Activated CD8-positive, alpha-beta memory T cell treated with anti-CD3 and anti-CD28 coated beads, Interleukin-2, amount 50 U/mL, for 1 hour (primary cell): ENCODE measurements at regions not wholly inside any gene's neighbourhood (a gene's known extent, or its start where the extent isn't known, plus 50 kb on each side); places are given as distances from the start of the nearest gene placed in this dataset.
"Not testable (repeated sequence)": the region's sequence is repeated elsewhere in the genome, so short reads cannot be mapped to it uniquely, and the experiment has no call there.

ENCODE experiments used
- DNase-seq: peaks from one replicate; pipeline ENCODE4 v3.0.0-alpha.2; 2020; ENCODE audit errors: extremely low read depth

DNA sequence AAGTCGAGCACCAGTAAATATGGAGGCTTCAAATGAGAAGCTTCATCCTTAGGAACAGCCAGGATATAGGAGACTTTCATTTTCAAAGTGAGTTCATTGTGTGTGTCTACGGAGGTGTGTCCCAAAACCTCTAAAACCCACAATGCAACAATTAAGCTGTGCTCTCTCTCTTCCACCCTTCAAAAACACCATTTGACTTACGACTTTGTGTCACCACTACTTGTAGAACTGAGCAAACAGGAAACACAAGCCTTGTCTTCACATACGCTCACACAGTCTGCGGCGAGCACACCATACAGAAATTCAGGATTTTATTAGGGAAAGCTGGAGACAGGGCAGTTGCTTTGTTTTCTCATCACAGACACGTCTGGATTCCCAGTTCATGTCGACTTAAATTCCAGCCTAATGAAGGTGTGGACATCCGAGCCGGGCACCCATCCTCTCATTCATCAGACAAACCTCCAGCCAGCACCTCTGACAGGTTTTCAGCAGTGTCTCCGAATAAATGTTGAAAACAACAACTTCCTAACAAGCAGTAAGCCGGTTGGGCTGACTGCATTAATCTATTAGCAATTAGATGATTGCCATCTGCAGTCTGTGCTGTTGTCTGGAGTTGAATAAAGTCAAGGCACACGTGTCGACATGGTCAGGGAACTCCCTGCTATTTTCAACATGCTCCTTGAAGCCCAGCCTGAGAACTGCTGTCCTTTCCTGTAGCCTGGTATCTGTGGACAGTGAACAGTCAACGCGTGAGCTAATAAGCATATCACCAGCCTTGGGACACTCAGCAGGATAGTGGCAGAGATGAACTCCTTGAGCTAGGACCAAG, 1411.1 kb downstream of the BRD1 start:
- DNase-seq = no peak

DNA sequence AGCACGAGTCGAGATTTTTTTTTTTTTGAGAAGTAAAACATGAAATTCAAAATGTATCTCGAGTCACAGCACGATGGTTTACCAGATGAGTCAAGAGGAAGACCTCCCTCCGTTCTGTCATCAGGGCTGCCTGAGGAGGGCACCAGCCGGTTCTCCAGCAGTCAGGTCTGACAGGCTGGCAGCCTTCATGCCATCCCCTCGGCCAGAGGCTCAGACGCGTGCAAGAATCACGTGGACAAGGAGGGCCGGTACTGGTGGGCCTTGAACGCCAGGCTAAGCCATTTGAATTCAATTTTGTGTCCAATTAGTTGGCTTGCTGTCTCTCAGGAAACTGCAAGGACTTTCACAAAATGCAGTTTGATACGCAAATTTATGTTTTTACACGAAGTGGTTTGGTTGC, 1412.2 kb downstream of the BRD1 start:
- DNase-seq = no peak

DNA sequence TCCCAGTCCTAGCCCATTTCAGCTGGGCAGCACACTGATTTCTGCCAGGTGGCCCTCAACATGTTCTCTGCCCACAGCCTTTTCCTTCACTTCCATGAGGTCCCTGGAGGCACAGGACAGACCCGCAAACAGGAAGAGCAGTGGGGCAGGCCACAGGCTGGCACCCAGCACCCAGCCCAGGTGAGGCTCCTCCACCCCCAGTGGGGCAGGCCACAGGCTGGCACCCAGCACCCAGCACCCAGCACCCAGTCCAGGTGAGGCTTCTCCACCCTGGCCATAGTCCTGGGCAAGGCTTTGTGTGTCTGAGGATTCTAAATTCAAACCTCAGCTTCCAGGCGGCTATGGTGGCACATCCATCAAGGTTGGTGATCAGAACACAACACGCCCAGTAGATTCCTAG, 1413.0 kb downstream of the BRD1 start:
- no peak for DNase-seq

DNA sequence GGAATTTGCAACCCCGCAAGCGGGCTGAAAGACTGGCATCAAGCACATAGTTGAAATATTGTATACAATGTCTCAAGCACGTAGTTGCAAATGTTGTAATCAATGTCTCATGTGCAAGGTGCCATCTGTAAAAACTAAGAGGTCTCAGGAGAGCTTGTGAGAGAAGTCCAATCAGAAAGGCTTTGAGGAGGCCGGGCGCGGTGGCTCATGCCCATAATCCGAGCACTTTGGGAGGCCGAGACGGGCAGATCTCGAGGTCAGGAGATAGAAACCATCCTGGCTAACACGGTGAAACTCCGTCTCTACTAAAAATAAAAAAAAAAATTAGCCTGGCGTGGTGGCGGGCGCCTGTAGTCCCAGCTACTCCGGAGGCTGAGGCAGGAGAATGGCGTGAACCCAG, 1414.7 kb downstream of the BRD1 start:
- DNase-seq = not testable (repeated sequence)

DNA sequence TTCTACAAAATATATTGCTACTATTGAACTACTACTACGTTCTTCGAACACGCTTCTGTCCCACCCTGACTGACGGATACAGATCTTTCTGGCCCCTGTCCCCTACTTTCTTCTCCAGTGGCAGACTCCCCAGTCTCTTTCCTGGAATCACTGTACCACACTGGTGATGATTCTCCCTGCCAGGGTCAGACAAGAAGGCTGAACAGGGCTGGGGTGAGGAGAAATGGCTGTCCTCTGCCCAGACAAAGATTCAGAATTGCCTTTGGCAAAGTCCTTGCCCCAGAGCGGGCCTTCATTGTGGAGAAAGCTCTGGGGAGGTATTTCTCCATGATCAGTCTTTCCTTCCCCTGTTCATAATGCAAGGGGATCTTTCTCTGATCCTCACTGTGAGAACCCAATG, 1417.1 kb downstream of the BRD1 start:
- DNase-seq = no peak

DNA sequence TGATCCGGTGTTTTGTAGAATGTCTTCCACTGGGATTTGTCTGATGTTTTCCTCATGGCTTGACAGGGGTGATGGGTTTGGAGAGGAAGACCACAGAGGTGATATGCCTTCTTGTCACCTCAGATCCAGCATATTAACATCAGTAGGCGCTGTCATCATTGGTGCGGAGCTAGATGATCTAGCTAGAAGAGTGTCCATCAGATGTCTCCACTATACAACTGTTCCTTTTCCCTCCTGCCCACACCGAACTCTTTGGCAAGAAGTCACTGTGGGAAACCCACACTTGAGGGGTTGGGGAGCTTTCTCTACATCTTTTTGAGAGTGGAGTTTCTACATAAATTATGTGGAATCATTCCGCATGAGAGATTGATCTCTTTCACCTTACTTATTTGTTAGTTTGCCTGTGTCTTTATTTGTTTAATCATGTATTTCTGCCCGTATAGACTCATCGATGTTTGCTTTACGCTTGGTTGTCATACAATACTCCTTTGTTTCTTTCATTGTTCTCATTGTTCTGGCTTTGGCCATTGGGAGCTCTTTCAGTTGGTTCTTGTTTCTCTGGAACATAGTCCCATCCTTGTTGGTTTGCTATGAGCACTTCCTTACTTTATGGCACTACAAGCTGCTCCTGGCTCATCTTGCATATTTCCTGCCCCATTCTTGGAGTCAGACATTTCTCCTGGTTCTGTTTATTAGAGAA, 1420.3 kb downstream of the BRD1 start:
- DNase-seq = no peak

DNA sequence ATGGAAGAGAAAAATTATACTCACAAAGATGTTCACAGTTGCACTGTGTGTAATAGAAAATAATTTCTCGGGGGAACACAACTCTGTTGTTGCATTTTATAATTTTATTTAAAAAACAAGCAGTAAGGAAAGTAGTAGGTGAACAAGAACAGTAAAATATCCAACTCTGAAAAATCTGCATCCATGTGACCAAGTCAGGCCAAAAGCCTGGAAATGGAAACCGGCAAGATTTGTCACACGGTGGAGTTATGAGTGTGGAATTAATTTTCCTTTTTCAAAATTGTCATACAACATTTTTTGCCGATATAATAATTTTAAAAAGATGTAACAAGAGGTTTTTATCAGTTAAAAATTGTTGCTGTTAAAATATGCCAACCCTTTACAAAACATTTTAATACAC, 1421.5 kb downstream of the BRD1 start:
- DNase-seq = no peak

DNA sequence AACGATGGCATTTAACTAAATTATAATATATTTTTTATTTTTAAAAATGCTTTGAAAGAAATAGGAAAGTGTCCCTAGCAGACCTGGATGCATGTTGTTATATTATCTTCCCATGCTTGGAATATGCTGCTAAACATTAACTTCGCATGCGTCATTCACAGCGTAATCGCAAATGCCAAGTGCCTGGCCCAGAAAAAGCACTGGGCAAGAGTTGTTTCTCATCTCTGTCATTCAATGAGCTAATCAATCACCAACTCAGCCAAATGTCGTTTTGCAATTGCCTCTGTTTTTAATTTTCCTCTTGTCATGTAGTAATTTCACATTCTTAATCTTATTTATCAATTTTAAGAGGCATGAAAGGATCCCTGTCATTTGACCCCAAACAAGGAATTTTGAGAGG, 1421.9 kb downstream of the BRD1 start:
- DNase-seq = no peak

DNA sequence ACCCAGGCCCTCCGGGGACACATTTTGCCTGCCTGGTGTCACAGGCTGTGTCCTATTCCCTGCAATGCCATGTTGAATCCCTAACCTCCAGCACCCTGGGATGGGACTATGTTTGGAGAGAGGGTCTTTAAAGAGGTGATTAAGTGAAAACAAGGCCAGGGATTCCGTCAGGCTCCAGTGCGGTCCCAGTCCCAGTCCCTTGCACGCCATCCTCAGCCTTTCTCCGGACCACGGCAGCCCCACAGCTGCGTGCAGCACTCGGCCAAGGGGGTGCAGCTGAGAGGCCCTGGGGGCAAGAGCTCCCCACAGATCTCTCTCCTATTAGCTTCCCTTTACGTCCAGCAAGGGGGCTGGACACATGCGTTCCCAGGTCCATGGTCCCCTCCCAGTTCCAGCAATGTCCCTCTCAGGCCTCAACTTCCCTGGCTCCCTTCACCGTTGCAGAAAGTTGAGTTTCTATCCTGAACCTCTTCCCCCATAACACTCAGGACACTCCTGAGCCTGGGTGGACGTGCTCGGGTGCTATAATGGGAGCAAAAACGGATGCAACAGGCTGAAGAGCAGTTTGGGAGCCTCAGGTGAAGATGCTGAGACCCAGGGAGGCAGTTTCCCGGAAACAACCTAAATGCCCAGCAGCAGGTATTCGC, 1422.7 kb downstream of the BRD1 start:
- no peak for DNase-seq

DNA sequence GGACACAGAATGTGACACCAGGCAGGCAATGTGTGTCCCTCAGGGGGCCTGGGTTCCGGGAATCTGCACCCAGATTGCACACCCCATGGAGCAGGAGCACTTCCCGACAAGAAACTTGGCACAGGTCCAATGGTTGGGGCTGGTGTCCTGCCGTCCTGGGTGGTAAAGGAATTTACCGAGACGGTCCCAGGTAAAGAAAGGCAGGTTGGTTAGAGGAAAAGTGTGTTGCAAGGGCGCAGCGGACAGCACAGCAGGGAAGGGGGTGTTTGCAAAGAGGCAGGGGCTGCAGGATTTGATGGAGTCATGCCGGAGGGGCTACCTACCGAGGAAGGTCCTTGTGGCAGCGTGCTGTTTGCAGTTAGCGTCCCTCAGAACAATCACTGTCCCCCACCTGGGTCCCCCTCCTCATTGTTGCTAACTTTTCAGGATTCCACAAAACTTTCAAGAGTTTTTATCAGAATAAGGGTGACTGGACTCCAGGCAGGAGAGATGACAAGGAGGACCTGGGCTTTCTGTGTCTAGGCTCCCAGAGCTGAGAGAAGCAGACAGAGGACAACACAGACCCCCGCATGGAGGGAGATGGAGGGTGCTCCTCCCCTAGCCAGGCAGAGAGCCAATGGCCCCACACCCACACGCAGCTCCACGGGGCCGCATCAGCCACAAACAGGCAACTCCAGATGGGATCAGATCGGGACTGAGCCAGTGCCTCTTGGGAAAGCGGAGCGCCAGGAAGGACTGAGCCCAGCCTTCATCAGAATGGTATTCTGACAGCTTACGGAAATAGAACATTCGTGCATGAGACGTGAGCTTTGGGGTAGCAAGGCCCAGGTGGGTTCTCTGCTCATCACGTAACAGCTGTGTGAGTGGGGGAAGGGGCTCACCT, 1423.9 kb downstream of the BRD1 start:
- no peak for DNase-seq

DNA sequence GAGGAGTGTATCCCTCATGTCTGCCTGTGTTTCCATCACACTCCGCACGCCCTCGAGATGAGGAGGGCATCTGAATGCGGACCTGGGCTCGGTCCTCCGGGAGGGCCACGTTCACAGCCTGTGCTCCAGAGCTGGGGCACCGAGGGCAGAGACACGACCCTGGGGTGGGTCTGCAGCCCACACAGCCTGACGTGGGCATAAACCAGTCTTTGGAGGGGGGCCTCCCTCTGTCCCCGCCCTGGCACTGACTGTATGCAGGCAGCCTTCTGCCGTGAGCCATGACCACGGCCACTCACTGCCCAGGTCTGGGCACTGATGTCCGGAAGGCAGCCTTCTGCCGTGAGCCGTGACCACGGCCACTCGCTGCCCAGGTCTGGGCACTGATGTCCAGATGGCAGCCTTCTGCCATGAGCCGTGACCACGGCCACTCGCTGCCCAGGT, 1425.1 kb downstream of the BRD1 start:
- no peak for DNase-seq

DNA sequence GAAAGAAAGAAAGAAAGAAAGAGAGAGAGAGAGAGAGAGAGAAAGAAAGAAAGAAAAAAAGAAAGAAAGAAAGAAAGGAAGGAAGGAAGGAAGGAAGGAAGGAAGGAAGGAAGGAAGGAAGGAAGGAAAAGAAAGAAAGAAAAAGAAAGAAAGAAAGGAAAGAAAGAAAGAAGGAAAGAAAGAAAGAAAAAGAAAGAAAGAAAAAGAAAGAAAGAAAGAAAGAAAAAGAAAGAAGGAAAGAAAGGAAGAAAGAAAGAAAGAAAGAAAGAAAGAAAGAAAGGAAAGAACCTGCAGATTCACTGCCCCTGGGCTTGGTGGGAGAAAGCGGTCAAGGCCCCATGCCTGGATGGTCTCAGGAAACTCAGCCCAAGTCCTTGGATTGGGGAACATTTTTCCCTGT, 1426.2 kb downstream of the BRD1 start:
- DNase-seq = not testable (repeated sequence)

DNA sequence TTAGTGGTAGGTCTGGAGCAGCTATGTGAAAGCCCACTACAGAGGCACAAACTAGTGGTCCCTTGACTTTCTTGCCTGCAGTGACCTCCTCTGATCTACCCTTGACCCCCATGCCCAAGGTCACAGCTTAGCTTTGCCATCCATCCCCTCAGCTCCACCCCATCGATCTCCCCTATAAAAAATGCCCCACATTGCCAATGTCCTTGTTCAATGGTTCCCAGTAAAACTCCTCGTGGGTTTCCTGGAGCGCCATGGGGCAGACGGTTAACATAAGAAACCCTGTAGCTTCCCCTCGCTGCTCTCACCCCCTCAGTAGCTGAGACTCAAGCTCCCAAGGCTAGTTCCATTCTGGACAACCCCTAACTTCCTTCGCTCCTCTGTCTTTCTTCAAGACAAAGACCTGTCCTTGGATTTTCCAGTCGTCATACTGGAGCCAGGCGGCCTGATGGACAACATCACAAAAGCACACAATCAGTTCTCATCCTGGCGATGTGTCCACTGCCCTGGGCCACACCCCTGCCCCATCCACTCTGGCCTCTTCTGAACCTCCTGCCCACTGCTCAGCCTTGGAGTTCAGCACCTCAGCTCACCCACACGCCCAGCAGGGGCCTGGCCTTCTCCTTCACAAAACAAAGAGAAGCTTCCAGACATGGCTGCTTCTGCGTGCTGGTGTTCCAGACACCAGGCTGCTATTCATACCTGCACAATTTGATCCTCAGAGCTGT, 1429.3 kb downstream of the BRD1 start:
- no peak for DNase-seq

DNA sequence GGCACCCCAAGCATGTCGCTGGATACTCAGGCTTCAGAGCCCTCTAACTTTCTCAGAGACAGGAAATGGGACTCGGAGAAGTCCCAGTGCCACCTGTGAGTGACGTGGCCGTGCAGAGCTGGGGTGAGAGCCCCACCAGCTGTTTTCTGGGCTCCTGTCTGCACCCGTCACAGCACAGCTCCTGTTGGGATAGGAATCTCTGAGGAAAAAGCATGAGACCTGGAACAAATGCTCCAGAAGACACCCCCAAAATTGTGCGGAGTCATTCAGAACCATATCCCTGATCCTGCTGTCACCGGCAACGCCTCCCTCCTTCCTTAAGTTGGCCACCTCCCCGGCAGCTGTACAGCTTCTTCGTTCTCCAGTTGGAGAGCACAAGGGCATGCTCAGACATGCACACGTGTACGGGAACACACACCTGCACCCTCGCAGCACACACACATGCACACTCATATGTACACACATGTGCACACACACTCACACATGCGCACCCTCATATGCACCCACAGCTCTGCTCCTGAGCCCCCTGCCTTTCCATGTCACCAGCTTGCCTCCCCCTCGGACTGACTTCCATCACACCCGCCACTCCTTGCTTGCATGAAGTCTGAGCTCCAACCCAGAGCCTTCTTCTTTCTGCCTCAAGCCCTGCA, 1430.0 kb downstream of the BRD1 start:
- no peak for DNase-seq

DNA sequence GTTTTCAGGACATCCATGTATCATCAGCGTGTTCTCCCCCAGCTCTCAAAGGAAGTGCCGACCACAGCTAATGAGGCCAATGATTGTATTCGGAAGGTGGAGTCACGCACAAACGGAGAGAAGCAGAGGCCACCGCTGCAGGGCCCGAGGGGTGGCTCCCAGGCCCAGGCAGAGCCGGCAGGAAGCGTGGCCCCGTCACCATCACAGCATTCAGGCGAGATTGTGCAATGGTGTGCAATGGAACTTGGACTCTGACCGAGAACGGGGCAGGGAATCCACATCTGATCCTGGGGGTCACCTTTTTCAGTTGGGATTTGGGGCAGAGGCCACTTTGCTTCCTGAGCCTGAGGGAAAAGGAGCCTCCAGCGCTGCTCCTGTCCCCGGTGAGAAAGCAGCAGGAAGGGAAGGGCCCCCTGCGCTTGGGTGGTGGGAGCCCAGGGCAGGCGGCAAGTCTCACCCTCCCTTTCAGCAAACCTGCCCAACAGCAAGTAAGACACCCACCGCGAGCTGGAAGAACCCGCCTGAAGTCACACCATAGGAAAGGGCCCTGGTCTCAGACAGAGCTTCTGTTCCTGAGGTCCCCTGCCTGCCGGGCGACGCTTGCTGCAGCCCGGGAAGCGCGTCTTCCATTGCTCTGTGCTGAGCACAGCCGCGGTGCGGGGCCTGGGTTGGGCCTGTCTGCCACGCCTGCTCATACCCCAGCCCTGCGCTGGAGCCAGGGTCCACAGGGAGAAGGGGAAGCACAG, 1430.7 kb downstream of the BRD1 start:
- no peak for DNase-seq

DNA sequence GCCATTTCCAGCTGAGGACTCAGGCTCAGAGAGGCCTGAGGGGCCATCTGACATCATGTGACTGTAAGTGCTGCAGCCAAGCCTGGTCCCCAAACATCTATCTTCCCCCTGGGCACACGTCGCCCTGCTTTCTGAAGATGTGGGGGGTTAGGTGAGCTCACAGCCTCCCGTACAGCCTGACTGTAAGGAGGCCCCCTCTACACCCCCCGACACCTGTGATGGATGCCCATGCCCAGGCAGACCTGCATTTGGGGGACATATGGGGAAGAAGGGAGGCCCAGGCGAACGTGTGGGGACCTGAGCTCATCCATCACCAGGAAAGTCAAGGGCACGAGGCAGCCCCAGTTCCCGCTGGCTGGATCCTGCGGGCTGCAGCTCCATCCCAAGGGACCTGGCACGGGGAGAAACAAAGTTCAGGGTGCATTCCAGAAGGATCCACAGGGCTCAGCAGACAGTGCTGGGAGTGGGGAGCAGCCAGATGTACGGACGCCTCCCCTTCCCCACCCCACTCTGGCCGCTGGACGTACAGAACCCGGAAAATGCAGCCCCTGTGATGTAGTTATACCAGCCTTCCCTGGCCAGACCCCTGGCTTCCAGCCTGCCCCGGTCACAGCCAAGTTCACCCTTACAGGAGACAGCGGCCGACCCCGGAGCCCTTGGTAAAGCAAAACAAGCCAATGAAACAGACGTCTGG, 1431.4 kb downstream of the BRD1 start:
- no peak for DNase-seq

DNA sequence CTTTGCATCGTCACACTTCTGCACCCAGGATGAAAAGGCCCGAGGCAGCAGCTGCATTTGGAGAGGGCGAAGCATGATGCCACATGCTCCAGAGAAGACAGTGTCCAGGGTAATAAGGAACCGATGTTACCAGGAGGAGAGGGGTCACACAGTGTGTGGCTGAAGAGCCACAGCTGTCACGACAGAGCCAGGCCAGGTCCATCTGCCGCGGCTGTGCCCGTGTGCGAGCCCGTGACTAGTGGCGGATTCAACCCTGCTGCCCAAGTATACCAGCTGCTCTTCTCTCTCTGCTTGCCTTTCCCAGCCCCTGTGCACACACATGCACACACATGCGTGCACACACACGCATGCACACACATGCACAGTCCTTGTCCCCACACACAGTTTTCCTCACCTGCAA, 1432.5 kb downstream of the BRD1 start:
- DNase-seq = no peak

DNA sequence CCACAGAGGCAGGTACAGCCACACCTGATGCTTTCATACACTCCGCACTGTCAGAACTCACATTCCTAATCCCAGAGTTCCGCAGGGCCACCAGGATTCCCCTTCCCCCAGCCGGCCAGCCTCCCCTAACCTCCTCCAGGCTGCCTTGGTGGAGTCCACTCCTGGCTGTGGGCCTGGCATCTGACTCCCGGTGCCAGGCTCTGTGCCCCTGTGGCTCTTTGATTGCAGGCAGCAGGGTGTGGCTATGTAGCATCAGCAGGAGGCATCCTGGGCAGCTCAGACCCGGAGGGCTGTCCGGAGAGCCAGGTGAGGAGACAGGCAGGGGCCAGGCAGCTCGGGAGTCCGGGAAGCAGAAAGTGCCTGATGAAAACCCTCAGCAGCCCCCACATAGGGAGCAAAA, 1432.9 kb downstream of the BRD1 start:
- no peak for DNase-seq

DNA sequence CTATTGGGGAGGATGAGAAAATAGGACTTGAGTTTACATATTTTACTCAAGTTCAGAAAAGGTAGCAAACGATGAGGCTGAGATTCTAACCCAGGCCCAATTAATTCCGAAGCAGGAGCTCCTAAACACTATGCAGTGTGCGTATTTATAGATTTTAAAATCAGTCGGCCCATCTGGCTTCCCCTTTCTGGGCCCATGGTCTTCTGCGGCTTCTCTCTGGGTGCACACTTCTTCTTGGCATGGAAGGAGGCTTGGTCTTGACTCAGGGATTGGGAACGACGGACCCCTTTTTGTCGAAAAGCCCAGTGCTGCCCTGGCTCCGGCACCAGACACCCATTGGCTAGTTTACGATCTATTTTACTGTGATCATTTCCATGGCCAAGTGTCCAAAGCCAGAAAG, 1433.8 kb downstream of the BRD1 start:
- no peak for DNase-seq

DNA sequence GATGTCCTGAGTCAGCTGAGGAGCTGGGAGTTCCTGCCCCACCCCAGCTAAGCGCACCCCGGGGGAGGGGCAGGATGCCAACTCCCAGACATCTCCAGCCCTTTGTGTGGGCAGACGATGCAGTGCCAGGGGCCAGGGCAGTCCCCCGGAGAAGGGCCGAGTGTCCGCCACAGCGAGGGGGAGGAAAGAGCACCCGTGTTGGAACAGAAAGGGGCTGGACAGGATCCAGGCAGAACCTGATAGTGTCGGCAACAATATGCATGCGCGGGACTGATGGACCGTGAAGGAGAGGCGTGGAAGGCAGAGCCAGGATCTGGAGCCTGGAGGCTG, 1434.7 kb downstream of the BRD1 start:
- no peak for DNase-seq
